GM18498 (cell line): ENCODE measurements at regions not wholly inside any gene's neighbourhood (a gene's known extent, or its start where the extent isn't known, plus 50 kb on each side); places are given as distances from the start of the nearest gene placed in this dataset.

ENCODE experiments used
- ATAC-seq: cut with Tn5 transposase; IDR thresholded peaks from one replicate; pipeline ENCODE4 v1.9.1; 2021; ENCODE audit warnings: mild to moderate bottlenecking, moderate library complexity; ENCODE audit not compliant: unreplicated experiment

- ATAC-seq = no peak
Observed at GRCh38 chr18:4653418-4653817, 198.3 kb upstream of the DLGAP1 start.

GRCh38 chr18:4641771-4642368 is 186.8 kb upstream of the DLGAP1 start:
- ATAC-seq = no peak

- ATAC-seq = no peak
Observed at GRCh38 chr18:4640349-4641012, 185.4 kb upstream of the DLGAP1 start.

- ATAC-seq = peak; percentile 92
Observed at GRCh38 chr18:4639628-4640310, 184.7 kb upstream of the DLGAP1 start.

GRCh38 chr18:4638680-4639079 is 183.6 kb upstream of the DLGAP1 start:
- ATAC-seq = no peak

GRCh38 chr18:4637876-4638275 is 182.8 kb upstream of the DLGAP1 start:
- ATAC-seq = no peak

GRCh38 chr18:4636967-4637366 is 181.9 kb upstream of the DLGAP1 start:
- no peak for ATAC-seq

GRCh38 chr18:4631239-4631638 is 176.1 kb upstream of the DLGAP1 start:
- no peak for ATAC-seq

GRCh38 chr18:4605212-4605611 is 150.1 kb upstream of the DLGAP1 start:
- no peak for ATAC-seq

- no peak for ATAC-seq
Observed at GRCh38 chr18:4603955-4604354, 148.8 kb upstream of the DLGAP1 start.

- ATAC-seq = no peak
Observed at GRCh38 chr18:4599312-4599711, 144.2 kb upstream of the DLGAP1 start.

- ATAC-seq = no peak
Observed at GRCh38 chr18:4597301-4597700, 142.2 kb upstream of the DLGAP1 start.

GRCh38 chr18:4593895-4594294 is 138.8 kb upstream of the DLGAP1 start:
- no peak for ATAC-seq

GRCh38 chr18:4593459-4593858 is 138.4 kb upstream of the DLGAP1 start:
- no peak for ATAC-seq

GRCh38 chr18:4589056-4589800 is 134.1 kb upstream of the DLGAP1 start:
- no peak for ATAC-seq

- ATAC-seq = no peak
Observed at GRCh38 chr18:4587204-4587603, 132.1 kb upstream of the DLGAP1 start.

GRCh38 chr18:4586731-4587130 is 131.6 kb upstream of the DLGAP1 start:
- ATAC-seq = no peak

GRCh38 chr18:4582431-4583335 is 127.6 kb upstream of the DLGAP1 start:
- ATAC-seq = no peak

GRCh38 chr18:4581966-4582365 is 126.9 kb upstream of the DLGAP1 start:
- ATAC-seq = no peak

GRCh38 chr18:4578449-4578848 is 123.3 kb upstream of the DLGAP1 start:
- no peak for ATAC-seq

- ATAC-seq = no peak
Observed at GRCh38 chr18:4573735-4574134, 118.6 kb upstream of the DLGAP1 start.
